ENCODE measurements at regions not wholly inside any gene's neighbourhood (a gene's known extent, or its start where the extent isn't known, plus 50 kb on each side); places are given as distances from the start of the nearest gene placed in this dataset.

DNA sequence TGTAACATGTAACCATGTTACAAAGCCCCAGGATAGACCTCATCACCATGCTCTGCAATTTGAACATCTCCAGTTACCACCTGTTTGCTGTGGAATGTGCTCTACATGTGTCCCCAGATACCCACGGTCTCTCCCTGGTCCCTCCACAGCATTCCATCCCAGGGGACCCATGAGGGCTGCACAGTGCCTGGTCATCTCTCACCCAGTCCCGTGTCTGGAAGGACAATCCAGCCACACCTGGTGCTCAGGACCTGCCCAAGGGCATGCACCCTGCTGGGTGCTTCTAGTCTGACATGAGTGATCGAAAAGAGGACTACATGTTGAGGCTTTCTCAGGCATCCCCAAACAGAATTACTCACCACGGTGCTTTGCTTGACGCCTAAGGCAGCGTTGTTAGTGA is 119.6 kb upstream of the ATP10A start:
- TF ChIP-seq ZSCAN20 (CRISPR knock-in tag; IDR thresholded peaks at IDR 0.05) = no peak
- TF ChIP-seq ZNF302 (CRISPR knock-in tag; IDR thresholded peaks at IDR 0.05) = no peak
- TF ChIP-seq NFE2L2 (conservative IDR thresholded peaks at IDR 0.05; ENCODE audit: low read length) = no peak
- no peak for TF ChIP-seq ESRRA (IDR thresholded peaks at IDR 0.05; ENCODE audit: borderline replicate concordance, low read length)
- TF ChIP-seq, protein P1, sequence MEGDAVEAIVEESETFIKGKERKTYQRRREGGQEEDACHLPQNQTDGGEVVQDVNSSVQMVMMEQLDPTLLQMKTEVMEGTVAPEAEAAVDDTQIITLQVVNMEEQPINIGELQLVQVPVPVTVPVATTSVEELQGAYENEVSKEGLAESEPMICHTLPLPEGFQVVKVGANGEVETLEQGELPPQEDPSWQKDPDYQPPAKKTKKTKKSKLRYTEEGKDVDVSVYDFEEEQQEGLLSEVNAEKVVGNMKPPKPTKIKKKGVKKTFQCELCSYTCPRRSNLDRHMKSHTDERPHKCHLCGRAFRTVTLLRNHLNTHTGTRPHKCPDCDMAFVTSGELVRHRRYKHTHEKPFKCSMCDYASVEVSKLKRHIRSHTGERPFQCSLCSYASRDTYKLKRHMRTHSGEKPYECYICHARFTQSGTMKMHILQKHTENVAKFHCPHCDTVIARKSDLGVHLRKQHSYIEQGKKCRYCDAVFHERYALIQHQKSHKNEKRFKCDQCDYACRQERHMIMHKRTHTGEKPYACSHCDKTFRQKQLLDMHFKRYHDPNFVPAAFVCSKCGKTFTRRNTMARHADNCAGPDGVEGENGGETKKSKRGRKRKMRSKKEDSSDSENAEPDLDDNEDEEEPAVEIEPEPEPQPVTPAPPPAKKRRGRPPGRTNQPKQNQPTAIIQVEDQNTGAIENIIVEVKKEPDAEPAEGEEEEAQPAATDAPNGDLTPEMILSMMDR (IDR thresholded peaks at IDR 0.05) = no peak

All from A549 (cell line).